ENCODE measurements at regions not wholly inside any gene's neighbourhood (a gene's known extent, or its start where the extent isn't known, plus 50 kb on each side); places are given as distances from the start of the nearest gene placed in this dataset.

DNA sequence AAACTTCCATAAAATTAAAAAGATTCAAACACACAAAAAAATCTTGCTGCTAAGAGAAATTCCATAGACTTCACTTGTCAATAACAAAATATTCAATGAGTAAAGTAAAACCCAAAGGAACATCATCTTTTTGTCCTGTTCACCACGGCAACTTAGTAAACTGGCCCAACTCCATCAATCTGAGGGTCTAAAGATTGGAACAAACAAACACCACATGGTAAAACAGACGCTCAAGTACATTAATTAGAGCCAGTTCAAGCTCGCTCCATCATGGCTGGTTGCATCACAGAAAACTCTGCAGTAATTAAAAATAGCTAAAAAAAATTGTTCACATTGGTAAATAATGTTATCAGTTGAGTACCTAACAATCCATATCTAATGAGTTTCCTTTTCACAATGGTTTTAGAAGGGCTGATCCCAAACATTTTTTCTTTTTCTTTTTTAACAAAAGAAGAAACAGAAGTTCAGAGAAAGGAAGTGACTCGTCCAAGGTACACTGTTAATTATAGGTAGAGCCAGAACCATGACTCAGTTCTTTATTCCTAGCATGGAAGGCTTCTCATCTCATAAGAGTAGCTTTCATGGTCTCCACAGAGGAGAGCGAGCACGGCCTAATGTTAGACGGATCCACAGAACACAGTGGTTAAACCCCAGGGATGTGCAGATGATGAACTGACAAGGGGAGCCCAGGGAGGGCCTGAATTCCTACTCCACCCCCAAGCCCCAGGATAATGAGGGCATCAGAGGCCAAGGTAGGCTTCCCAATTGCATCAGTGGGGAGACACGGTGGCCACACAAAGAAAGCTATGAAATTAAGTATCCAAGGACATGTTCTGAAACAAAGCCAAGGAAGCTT lies 79.2 kb upstream of the ARHGEF3 start:
- no peak overlapping the region for H3K4me3 ChIP-seq (ENCODE audit: low read depth, low read length)
- H3K27me3 ChIP-seq (ENCODE audit: control insufficient read depth, insufficient read depth, low read length), result no peaks in the 10 kb centered on the region
- no peaks in the 10 kb centered on the region for H3K36me3 ChIP-seq (ENCODE audit: control insufficient read depth, insufficient read depth, low read length)
- DNase-seq (ENCODE audit: low read depth), result no peak
- CTCF ChIA-PET, result no interaction called here
- TF ChIP-seq, protein P1, sequence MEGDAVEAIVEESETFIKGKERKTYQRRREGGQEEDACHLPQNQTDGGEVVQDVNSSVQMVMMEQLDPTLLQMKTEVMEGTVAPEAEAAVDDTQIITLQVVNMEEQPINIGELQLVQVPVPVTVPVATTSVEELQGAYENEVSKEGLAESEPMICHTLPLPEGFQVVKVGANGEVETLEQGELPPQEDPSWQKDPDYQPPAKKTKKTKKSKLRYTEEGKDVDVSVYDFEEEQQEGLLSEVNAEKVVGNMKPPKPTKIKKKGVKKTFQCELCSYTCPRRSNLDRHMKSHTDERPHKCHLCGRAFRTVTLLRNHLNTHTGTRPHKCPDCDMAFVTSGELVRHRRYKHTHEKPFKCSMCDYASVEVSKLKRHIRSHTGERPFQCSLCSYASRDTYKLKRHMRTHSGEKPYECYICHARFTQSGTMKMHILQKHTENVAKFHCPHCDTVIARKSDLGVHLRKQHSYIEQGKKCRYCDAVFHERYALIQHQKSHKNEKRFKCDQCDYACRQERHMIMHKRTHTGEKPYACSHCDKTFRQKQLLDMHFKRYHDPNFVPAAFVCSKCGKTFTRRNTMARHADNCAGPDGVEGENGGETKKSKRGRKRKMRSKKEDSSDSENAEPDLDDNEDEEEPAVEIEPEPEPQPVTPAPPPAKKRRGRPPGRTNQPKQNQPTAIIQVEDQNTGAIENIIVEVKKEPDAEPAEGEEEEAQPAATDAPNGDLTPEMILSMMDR (IDR thresholded peaks at IDR 0.05; ENCODE audit: insufficient read depth, low read depth, low read length), result no peak
- POLR2A ChIA-PET, result interaction anchor here (0.6 kb wide), 1 partner anchor 23 kb away, joined by 3 read pairs; no protein-coding TSS in a partner anchor

- Histone ChIP-seq H3K4me3 (ENCODE audit: low read depth, low read length) (no peak overlapping the region), H3K36me3 (ENCODE audit: control insufficient read depth, insufficient read depth, low read length) (no peaks in the 10 kb centered on the region), H3K27me3 (ENCODE audit: control insufficient read depth, insufficient read depth, low read length) (no peaks in the 10 kb centered on the region)
- no peak for DNase-seq (ENCODE audit: low read depth)
- CTCF ChIA-PET, result interaction anchor here (0.5 kb wide), 1 partner anchor 12 kb away, joined by 3 read pairs; no protein-coding TSS in a partner anchor
- TF ChIP-seq, protein P1 (IDR thresholded peaks at IDR 0.05; ENCODE audit: insufficient read depth, low read depth, low read length), result no peak
- POLR2A ChIA-PET, result no interaction called here
These were observed 77.9 kb upstream of the ARHGEF3 start for GRCh38 chr3:56879436-56880215.

DNA sequence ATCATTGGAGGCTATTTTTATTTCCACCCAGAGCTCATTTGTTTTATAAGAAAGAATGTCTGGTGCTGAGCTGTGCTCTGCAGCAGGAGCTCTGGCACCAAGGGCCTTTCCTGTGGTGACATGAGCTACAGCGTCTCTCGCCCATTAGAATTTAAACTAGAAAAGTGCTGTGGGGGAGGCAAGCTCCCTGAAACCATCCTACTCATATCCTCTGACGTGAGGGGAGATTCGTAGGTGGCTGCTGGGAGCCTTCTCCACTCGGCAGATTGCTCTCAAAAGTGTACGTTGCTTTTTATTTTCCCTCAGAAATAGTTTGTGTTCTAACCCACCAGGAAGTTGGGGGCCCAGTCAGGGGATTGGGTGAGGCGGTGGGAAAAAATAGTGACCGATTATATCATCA lies 76.3 kb upstream of the ARHGEF3 start:
- ChIA-PET CTCF (no interaction called here), POLR2A (no interaction called here)

GRCh38 chr3:56876916-56877315 lies 75.2 kb upstream of the ARHGEF3 start:
- Histone ChIP-seq H3K27me3 (ENCODE audit: control insufficient read depth, insufficient read depth, low read length) (no peaks in the 10 kb centered on the region), H3K4me3 (ENCODE audit: low read depth, low read length) (no peak overlapping the region), H3K36me3 (ENCODE audit: control insufficient read depth, insufficient read depth, low read length) (no peaks in the 10 kb centered on the region)
- POLR2A ChIA-PET, result no interaction called here
- TF ChIP-seq, protein P1 (IDR thresholded peaks at IDR 0.05; ENCODE audit: insufficient read depth, low read depth, low read length), result no peak
- DNase-seq (ENCODE audit: low read depth), result no peak
- CTCF ChIA-PET, result interaction anchor here (0.9 kb wide), 1 partner anchor 20 kb away, joined by 4 read pairs; no protein-coding TSS in a partner anchor

More for the DNA sequence above, 76.3 kb upstream of the ARHGEF3 start:
- H3K36me3 ChIP-seq (ENCODE audit: control insufficient read depth, insufficient read depth, low read length), result no peaks in the 10 kb centered on the region
- no peak for DNase-seq (ENCODE audit: low read depth)
- no peak overlapping the region for H3K4me3 ChIP-seq (ENCODE audit: low read depth, low read length)
- TF ChIP-seq, protein P1 (IDR thresholded peaks at IDR 0.05; ENCODE audit: insufficient read depth, low read depth, low read length), result no peak
- H3K27me3 ChIP-seq (ENCODE audit: control insufficient read depth, insufficient read depth, low read length), result no peaks in the 10 kb centered on the region

DNA sequence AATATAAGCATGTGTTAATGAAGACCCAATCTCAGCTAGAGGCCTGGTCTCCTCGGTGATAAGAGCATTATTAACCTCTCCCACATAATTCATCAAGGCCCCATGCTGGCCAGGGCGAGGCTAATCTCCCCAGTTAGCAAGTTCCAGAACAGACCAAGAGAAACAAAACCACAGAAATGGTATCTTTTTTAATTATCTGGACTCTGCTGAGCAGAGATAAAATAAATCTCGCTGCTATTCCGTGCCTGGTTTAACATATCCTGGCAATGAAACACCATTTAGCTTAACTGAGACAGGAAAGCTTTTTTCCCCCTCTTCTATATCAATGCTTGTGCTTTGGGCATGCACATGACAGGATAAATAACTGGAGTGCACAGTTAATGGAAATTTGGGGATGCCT lies 72.5 kb upstream of the ARHGEF3 start:
- H3K36me3 ChIP-seq (ENCODE audit: control insufficient read depth, insufficient read depth, low read length), result no peaks in the 10 kb centered on the region
- TF ChIP-seq, protein P1 (IDR thresholded peaks at IDR 0.05; ENCODE audit: insufficient read depth, low read depth, low read length), result no peak
- no peaks in the 10 kb centered on the region for H3K27me3 ChIP-seq (ENCODE audit: control insufficient read depth, insufficient read depth, low read length)
- ChIA-PET POLR2A (no interaction called here), CTCF (interaction anchor here (0.7 to 1.1 kb wide), 2 partner anchors 9 to 32 kb away, joined by 3 read pairs; no protein-coding TSS in a partner anchor)
- no peak for DNase-seq (ENCODE audit: low read depth)
- H3K4me3 ChIP-seq (ENCODE audit: low read depth, low read length), result no peak overlapping the region
